Inflammatory macrophage treated with lipopolysaccharide for 1 hour (primary cell): ENCODE measurements at regions not wholly inside any gene's neighbourhood (a gene's known extent, or its start where the extent isn't known, plus 50 kb on each side); places are given as distances from the start of the nearest gene placed in this dataset.
"Not testable (repeated sequence)": the region's sequence is repeated elsewhere in the genome, so short reads cannot be mapped to it uniquely, and the experiment has no call there.

Source experiments
- DNase-seq, 2 donors: peaks; one replicate each; pipeline ENCODE4 v3.0.0-alpha.2; 2020 to 2022

GRCh38 chr5:42989190-42989589, 50.9 kb downstream of the ANXA2R start:
- no peak for DNase-seq

GRCh38 chr5:42988568-42988967, 51.6 kb downstream of the ANXA2R start:
- DNase-seq: no peak

GRCh38 chr5:42985129-42986037, 54.7 kb downstream of the ANXA2R start:
- peak; percentile 45 to 58 for DNase-seq

GRCh38 chr5:42984307-42984706, 55.8 kb downstream of the ANXA2R start:
- no peak for DNase-seq

GRCh38 chr5:42982107-42982622, 58.0 kb downstream of the ANXA2R start:
- DNase-seq: no peak

- not testable (repeated sequence) for DNase-seq
Observed at GRCh38 chr5:42981417-42982106, 58.6 kb downstream of the ANXA2R start.

GRCh38 chr5:42981015-42981414, 59.1 kb downstream of the ANXA2R start:
- DNase-seq: not testable (repeated sequence)

GRCh38 chr5:42980391-42980790, 59.7 kb downstream of the ANXA2R start:
- DNase-seq: not testable (repeated sequence)

- not testable (repeated sequence) for DNase-seq
Observed at GRCh38 chr5:42979242-42979641, 60.9 kb downstream of the ANXA2R start.

- no peak for DNase-seq
Observed at GRCh38 chr5:42974536-42974935, 65.6 kb downstream of the ANXA2R start.

- no peak for DNase-seq
Observed at GRCh38 chr5:42970636-42971559, 69.2 kb downstream of the ANXA2R start.

- no peak for DNase-seq
Observed at GRCh38 chr5:42965934-42966333, 74.2 kb downstream of the ANXA2R start.

GRCh38 chr5:42963412-42963811, 76.7 kb downstream of the ANXA2R start:
- no peak for DNase-seq

GRCh38 chr5:42962124-42962523, 78.0 kb downstream of the ANXA2R start:
- no peak for DNase-seq

- no peak for DNase-seq
Observed at GRCh38 chr5:42960506-42960905, 79.6 kb downstream of the ANXA2R start.

GRCh38 chr5:42956551-42956950, 83.6 kb downstream of the ANXA2R start:
- no peak for DNase-seq

- no peak for DNase-seq
Observed at GRCh38 chr5:42953041-42953440, 87.1 kb downstream of the ANXA2R start.

GRCh38 chr5:42952578-42952974, 87.5 kb downstream of the ANXA2R start:
- peak in 1 of 2 donors; percentile 2 for DNase-seq

- DNase-seq: peak; percentile 31 to 50
Observed at GRCh38 chr5:42951293-42951840, 88.8 kb downstream of the ANXA2R start.

- DNase-seq: peak; percentile 93 to 95
Observed at GRCh38 chr5:42950456-42951292, 89.4 kb downstream of the ANXA2R start.

GRCh38 chr5:42950116-42950455, 90.0 kb downstream of the ANXA2R start:
- no peak for DNase-seq
